Heart right ventricle (tissue), 16 donors: ENCODE measurements at regions not wholly inside any gene's neighbourhood (a gene's known extent, or its start where the extent isn't known, plus 50 kb on each side); places are given as distances from the start of the nearest gene placed in this dataset.

Experiments
- ATAC-seq, 8 donors: fragments of 200-7000 bp; cut with Tn5 transposase; one replicate each; pipeline ENCODE4 v1.9.1; 2020; ENCODE audit warnings: mild to moderate bottlenecking in 8 of 8, moderate library complexity in 8 of 8, moderate number of reproducible peaks in 1 of 8
- DNase-seq, 2 donors: peaks; one replicate each; pipeline ENCODE4 v3.0.0-alpha.2; 2020
- H3K27ac ChIP-seq, 10 donors: fragments of 200-600 bp; sonication (generic) in 2 of 10; one replicate each; pipeline versions ENCODE4 v1.5.0 to v1.8.0; 2020 to 2022; ENCODE audit warnings: mild to moderate bottlenecking in 3 of 10
- H3K27me3 ChIP-seq, 7 donors: fragments of 200-600 bp; one replicate each; pipeline ENCODE4 v1.8.0; 2021 to 2022; ENCODE audit warnings: mild to moderate bottlenecking in 2 of 7
- H3K36me3 ChIP-seq, 9 donors: fragments of 200-600 bp; sonication (generic) in 1 of 9; one replicate each; pipeline versions ENCODE4 v1.5.0 to v1.8.0; 2020 to 2022; ENCODE audit warnings: mild to moderate bottlenecking in 2 of 9
- H3K4me1 ChIP-seq, 9 donors: fragments of 200-600 bp; sonication (generic) in 1 of 9; one replicate each; pipeline versions ENCODE4 v1.5.0 to v1.8.0; 2020 to 2022; ENCODE audit warnings: mild to moderate bottlenecking in 4 of 9
- H3K4me3 ChIP-seq, 10 donors: fragments of 200-600 bp; sonication (generic) in 2 of 10; one replicate each; pipeline versions ENCODE4 v1.5.0 to v1.8.0; 2020 to 2022; ENCODE audit warnings: mild to moderate bottlenecking in 7 of 10, moderate library complexity in 2 of 10
- H3K9me3 ChIP-seq, 11 donors: fragments of 200-600 bp in 10 of 11; sonication (generic) in 2 of 11; one replicate each; pipeline versions ENCODE4 v1.5.0 to v1.8.0; 2013 to 2022; ENCODE audit warnings: mild to moderate bottlenecking in 2 of 11, control low read depth in 1 of 11, moderate library complexity in 1 of 11
- WGBS, 2 donors: extraction: QIAGEN DNeasy Blood & Tissue Kit; methylation state at CpG; one replicate each; pipeline ENCODE4 v1.1.7; 2013; ENCODE audit warnings: inconsistent platforms in 1 of 2; 5-methylcytosine and 5-hydroxymethylcytosine counted together
- intact Hi-C, 10 donors: fragments of 100-400 bp; cut with DNase I; formaldehyde crosslinking; loops; one replicate each; pipeline versions ENCODE4 v1.11.1 to v1.14.2; 2022
- TF ChIP-seq, protein P1 (sequence below), 9 donors: fragments of 200-600 bp; sonication (generic) in 2 of 9; IDR thresholded peaks; one replicate each; pipeline versions ENCODE4 v1.5.0 to v1.8.0; 2021 to 2022; ENCODE audit warnings: antibody characterized with exemption in 9 of 9, mild to moderate bottlenecking in 5 of 9, moderate library complexity in 1 of 9
- donor health status: Arrhythmogenic right ventricular cardiomyopathy.
- donor health status: ischemic (EF 13 %, LVEDD 7.1; RV severe dilation, severe dysfunction).
- donor health status: healthy with polysubstance abuse.
- donor health status: DM: no; HTN: yes; CAD: no.
- donor health status: DM: no; HTN: no; CAD: no.
- donor health status: ischemic (EF 25% LVEDD 6.9; RV normal size, moderate dysfunction).
- donor health status: ischemic (EF 25% LVEDD 5.7; RV mildly dilated, moderate dysfunction).
- donor health status: healthy.
- donor health status: DM: yes; HTN: yes; CAD: no.
- donor health status: Ischemic cardiomyopathy.
- donor health status: ischemic (EF 35%, LVEDD 5.7; RV mildly dilated, moderate dysfunction).
- donor health status: nonischemic (EF 11% LVEDD 7.7; RV severe dilation, severe dysfunction).
- donor health status: DM: yes; HTN: yes; CAD: no.
- donor health status: PGD.
- donor health status: ischemic (EF 29% LVEDD 5.4; RV normal size, mild dysfunction).
- donor health status: nonischemic (EF 23%, LVEDD 6.1; RV moderate dilation, normal function).

DNA sequence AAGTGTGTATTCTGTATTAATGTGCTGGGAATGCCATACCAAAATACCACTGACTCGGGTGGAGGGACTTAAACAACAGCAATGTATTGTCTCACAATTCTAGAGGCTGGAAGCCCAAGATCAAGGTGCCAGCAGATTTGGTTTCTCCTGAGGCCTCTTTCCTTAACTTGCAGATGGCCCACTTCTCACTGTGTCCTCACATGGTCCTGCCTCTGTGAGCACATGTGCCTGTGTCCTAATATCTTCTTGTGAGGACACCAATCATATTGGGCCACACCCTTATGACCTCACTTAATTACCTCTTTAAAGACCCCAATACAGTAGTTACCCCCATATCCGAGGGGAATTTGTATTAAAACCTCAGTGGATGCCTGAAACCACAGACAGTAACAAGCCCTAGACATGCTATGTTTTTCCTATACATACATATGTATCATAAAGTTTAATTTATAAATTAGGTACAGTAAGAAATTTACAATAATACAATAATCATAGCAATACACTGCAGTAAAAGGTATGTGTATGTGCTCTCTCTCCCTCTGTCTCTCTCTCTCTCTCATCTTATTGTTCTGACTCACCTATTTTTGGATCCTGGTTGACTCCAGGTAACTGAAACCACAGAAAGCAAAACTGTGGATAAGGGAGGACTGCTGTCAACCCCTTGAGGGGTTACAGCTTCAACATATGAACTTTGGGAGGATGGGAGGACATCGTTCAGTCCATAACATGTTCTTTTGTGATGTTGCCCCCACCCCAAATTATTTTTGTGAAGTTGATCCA lies 174.3 kb downstream of the IRS2 start:
- H3K4me3 ChIP-seq: no peak overlapping the region
- intact Hi-C loops: loop anchor here in 4 of 10 donors (5.0 to 10.0 kb wide), 3 partner anchors 170 to 175 kb away; partner anchors contain the start of gene IRS2 (in 3 of the 4)
- no peak for DNase-seq
- no peak for ATAC-seq
- no peaks in the 10 kb centered on the region for H3K9me3 ChIP-seq
- TF ChIP-seq, protein P1, sequence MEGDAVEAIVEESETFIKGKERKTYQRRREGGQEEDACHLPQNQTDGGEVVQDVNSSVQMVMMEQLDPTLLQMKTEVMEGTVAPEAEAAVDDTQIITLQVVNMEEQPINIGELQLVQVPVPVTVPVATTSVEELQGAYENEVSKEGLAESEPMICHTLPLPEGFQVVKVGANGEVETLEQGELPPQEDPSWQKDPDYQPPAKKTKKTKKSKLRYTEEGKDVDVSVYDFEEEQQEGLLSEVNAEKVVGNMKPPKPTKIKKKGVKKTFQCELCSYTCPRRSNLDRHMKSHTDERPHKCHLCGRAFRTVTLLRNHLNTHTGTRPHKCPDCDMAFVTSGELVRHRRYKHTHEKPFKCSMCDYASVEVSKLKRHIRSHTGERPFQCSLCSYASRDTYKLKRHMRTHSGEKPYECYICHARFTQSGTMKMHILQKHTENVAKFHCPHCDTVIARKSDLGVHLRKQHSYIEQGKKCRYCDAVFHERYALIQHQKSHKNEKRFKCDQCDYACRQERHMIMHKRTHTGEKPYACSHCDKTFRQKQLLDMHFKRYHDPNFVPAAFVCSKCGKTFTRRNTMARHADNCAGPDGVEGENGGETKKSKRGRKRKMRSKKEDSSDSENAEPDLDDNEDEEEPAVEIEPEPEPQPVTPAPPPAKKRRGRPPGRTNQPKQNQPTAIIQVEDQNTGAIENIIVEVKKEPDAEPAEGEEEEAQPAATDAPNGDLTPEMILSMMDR (IDR thresholded peaks at IDR 0.05): no peak
- no peak overlapping the region for H3K27ac ChIP-seq
- H3K27me3 ChIP-seq: peaks cover 0 to 18% (median 0%) of the 10 kb centered on the region in 7 donors
- 70 to 84% methylated on average over 3 of the region's 3 CpGs for WGBS, 2 donors
- H3K36me3 ChIP-seq: no peaks in the 10 kb centered on the region
- peaks cover 0 to 5% (median 0%) of the 10 kb centered on the region in 9 donors for H3K4me1 ChIP-seq

DNA sequence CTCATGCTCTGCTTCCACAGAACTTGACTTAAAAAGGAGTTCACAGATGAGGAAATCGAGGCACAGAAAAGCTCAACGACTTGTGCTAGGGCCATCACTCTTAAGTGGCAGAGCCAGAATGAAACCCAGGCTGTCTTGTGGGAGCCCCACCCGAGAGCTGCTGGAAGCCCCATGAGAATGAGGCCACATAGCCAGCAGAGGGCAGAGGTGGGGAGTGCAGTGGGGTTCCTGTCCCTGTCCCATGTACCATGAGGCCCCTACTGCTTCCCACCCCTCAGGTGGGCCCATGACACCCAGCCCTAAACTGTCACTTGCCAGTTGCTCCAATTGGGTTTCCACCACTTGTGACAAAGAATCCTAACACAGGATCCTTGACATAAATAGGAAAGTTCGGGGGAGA lies 175.9 kb downstream of the IRS2 start:
- H3K36me3 ChIP-seq: no peaks in the 10 kb centered on the region
- DNase-seq (peak; percentile 23 to 37), ATAC-seq (peak in 6 of 8 donors; percentile 56 to 78 (median 72))
- no peak overlapping the region for H3K27ac ChIP-seq
- 65 to 67% methylated on average over 4 of the region's 4 CpGs for WGBS, 2 donors
- intact Hi-C loops: loop anchor here in 4 of 10 donors (5.0 to 10.0 kb wide), 3 partner anchors 172 to 177 kb away; partner anchors contain the start of gene IRS2 (in 3 of the 4)
- TF ChIP-seq, protein P1 (IDR thresholded peaks at IDR 0.05): peak in 8 of 9 donors; percentile 20 to 60 (median 44)
- H3K4me1 ChIP-seq: no peaks in the 10 kb centered on the region
- H3K4me3 ChIP-seq: no peak overlapping the region
- no peaks in the 10 kb centered on the region for H3K9me3 ChIP-seq
- peaks cover 0 to 12% (median 0%) of the 10 kb centered on the region in 7 donors for H3K27me3 ChIP-seq

DNA sequence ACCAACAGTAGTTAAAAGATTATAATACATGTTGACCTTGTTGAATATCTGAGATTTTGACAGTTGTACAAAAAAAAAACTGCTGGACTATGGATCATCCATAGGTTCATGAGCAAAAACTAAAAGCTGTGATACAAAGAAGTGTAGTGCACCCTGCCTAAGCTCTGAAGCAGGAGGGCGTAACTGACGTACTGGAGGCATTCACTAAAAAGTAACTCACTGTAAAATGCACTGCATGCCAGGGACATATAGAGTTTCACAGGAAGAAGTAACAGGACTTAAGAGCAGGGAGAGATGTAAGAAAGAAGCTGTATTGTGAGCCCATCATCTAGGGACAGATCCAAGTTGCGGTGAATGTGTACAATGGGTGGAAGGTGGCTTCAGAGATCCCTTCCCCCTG lies 177.9 kb downstream of the IRS2 start:
- Histone ChIP-seq H3K36me3 (no peaks in the 10 kb centered on the region), H3K9me3 (no peaks in the 10 kb centered on the region), H3K4me3 (no peak overlapping the region), H3K27ac (no peak overlapping the region), H3K4me1 (no peaks in the 10 kb centered on the region), H3K27me3 (peaks cover 0 to 12% (median 0%) of the 10 kb centered on the region in 7 donors)
- ATAC-seq: no peak
- TF ChIP-seq, protein P1 (IDR thresholded peaks at IDR 0.05): no peak
- intact Hi-C loops: no loop called here
- no peak for DNase-seq
- WGBS, 2 donors: 91 to 93% methylated on average over 3 of the region's 3 CpGs

DNA sequence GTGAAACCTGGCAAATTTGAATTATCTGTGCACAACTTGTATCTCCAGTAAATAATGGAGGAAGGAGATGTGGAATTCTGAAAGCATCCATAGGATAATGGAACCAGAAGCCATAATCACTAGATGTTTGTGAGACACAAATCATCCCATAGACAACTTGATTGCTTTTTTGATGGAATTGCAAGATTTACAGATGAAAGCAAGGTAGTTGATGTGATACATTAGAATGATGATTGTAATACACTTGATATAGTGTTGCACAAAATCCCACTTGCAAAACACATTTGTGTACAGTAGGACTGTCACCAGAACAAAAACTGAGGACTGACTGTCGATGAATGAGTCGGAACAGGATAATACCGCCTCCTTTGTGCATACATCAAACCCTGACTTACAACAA lies 178.3 kb downstream of the IRS2 start:
- Histone ChIP-seq H3K9me3 (no peaks in the 10 kb centered on the region), H3K27me3 (peaks cover 0 to 12% (median 0%) of the 10 kb centered on the region in 7 donors), H3K4me1 (no peaks in the 10 kb centered on the region), H3K4me3 (no peak overlapping the region), H3K36me3 (no peaks in the 10 kb centered on the region), H3K27ac (no peak overlapping the region)
- intact Hi-C loops: no loop called here
- TF ChIP-seq, protein P1 (IDR thresholded peaks at IDR 0.05): no peak
- ATAC-seq: no peak
- DNase-seq: no peak
- WGBS, 2 donors: 94 to 97% methylated on average over 3 of the region's 3 CpGs
